IMR-90 (cell line): ENCODE measurements at regions not wholly inside any gene's neighbourhood (a gene's known extent, or its start where the extent isn't known, plus 50 kb on each side); places are given as distances from the start of the nearest gene placed in this dataset.

Experiments
- ATAC-seq: fragments of 200-7000 bp; cut with Tn5 transposase; 2 replicates; pipeline ENCODE4 v1.9.1; 2020; ENCODE audit warnings: low read depth, mild to moderate bottlenecking, moderate library complexity
- BruUV-seq: library from RNA; stranded (reverse); fragments of 400-500 nt; replicated peaks from 2 replicates; lab custom pipeline; 2021; lab: Mats Ljungman, UMichigan
- CTCF ChIA-PET: fragments of 300-600 bp; formaldehyde crosslinking; extraction: SDS; loops from one replicate; lab custom pipeline; 2021; ENCODE audit warnings: antibody characterized with exemption; lab: Yijun Ruan, JAX
- POLR2A ChIA-PET: fragments of 300-600 bp; sonication (Branson Sonifier 250); formaldehyde crosslinking; loops from one replicate; lab custom pipeline; 2022; ENCODE audit warnings: antibody characterized with exemption; ENCODE audit not compliant: unreplicated experiment; lab: Charles Lee
- DNase-seq: peaks from one replicate; pipeline ENCODE4 v3.0.0; 2013
- H2AFZ ChIP-seq: replicated peaks from 2 replicates; pipeline ENCODE3; 2013; ENCODE audit warnings: low read length, mild to moderate bottlenecking; ENCODE audit not compliant: poor library complexity
- H2AK5ac ChIP-seq: 2 replicates; pipeline ENCODE4 v1.6.1; 2013; ENCODE audit warnings: low read depth, low read length, inconsistent platforms
- H2AK9ac ChIP-seq: replicated peaks from 2 replicates; pipeline ENCODE3; 2013; ENCODE audit warnings: mild to moderate bottlenecking, low read depth, low read length, moderate library complexity; ENCODE audit not compliant: poor library complexity
- H2BK120ac ChIP-seq: 2 replicates; pipeline ENCODE4 v1.6.1; 2013; ENCODE audit warnings: low read depth, low read length, inconsistent platforms
- H2BK15ac ChIP-seq: 3 replicates; pipeline ENCODE4 v1.6.1; 2013; ENCODE audit warnings: low read depth, low read length, inconsistent platforms
- H2BK20ac ChIP-seq: 2 replicates; pipeline ENCODE4 v1.6.1; 2013; ENCODE audit warnings: low read depth, mild to moderate bottlenecking, inconsistent platforms, low read length, moderate library complexity
- H2BK5ac ChIP-seq: 2 replicates; pipeline ENCODE4 v1.6.1; 2013; ENCODE audit warnings: mild to moderate bottlenecking, low read depth, low read length, inconsistent platforms; ENCODE audit not compliant: poor library complexity, severe bottlenecking
- H3K14ac ChIP-seq: replicated peaks from 2 replicates; pipeline ENCODE4 v1.6.1; 2013; ENCODE audit warnings: low read depth, low read length, inconsistent platforms
- H3K18ac ChIP-seq: 2 replicates; pipeline ENCODE4 v1.6.1; 2013; ENCODE audit warnings: low read depth, low read length, control low read depth
- H3K23ac ChIP-seq: 2 replicates; pipeline ENCODE4 v1.6.1; 2013; ENCODE audit warnings: low read depth, low read length, inconsistent platforms
- H3K27ac ChIP-seq: 2 replicates; pipeline ENCODE4 v1.5.1; 2013; ENCODE audit warnings: mild to moderate bottlenecking, control low read depth, low read length; ENCODE audit not compliant: insufficient read depth
- H3K27me3 ChIP-seq: 2 replicates; pipeline ENCODE4 v1.6.1; 2013; ENCODE audit warnings: low read length; ENCODE audit not compliant: control insufficient read depth, insufficient read depth
- H3K36me3 ChIP-seq: 2 replicates; pipeline ENCODE4 v1.6.1; 2013; ENCODE audit warnings: low read length, mixed read lengths; ENCODE audit not compliant: control insufficient read depth, insufficient read depth
- H3K4ac ChIP-seq: 2 replicates; pipeline ENCODE4 v1.6.1; 2013; ENCODE audit warnings: low read depth, low read length, inconsistent platforms
- H3K4me1 ChIP-seq: 2 replicates; pipeline ENCODE4 v1.6.1; 2013; ENCODE audit warnings: low read length, mixed read lengths; ENCODE audit not compliant: control insufficient read depth, insufficient read depth
- H3K4me2 ChIP-seq: 2 replicates; pipeline ENCODE4 v1.6.1; 2013; ENCODE audit warnings: low read depth, mild to moderate bottlenecking, control low read depth, low read length, moderate library complexity
- H3K4me3 ChIP-seq: 2 replicates; pipeline ENCODE4 v1.5.1; 2013; ENCODE audit warnings: low read depth, mild to moderate bottlenecking, control low read depth, low read length, moderate library complexity; ENCODE audit not compliant: insufficient read depth
- H3K56ac ChIP-seq: 2 replicates; pipeline ENCODE4 v1.6.1; 2013; ENCODE audit warnings: low read length, inconsistent platforms; ENCODE audit not compliant: insufficient read depth; ENCODE audit errors: extremely low read depth
- H3K79me1 ChIP-seq, 2 experiments: 2 replicates each; pipeline ENCODE4 v1.6.1; 2013; ENCODE audit warnings: low read length in 2 of 2, inconsistent platforms in 1 of 2, low read depth in 1 of 2
- H3K9ac ChIP-seq: 2 replicates; pipeline ENCODE4 v1.6.1; 2013; ENCODE audit warnings: low read depth, low read length, control low read depth
- H3K9me1 ChIP-seq: 2 replicates; pipeline ENCODE4 v1.6.1; 2013; ENCODE audit warnings: low read length, inconsistent platforms; ENCODE audit not compliant: insufficient read depth
- H3K9me3 ChIP-seq: 2 replicates; pipeline ENCODE4 v1.6.1; 2013; ENCODE audit warnings: low read length; ENCODE audit not compliant: control insufficient read depth, insufficient read depth
- H4K20me1 ChIP-seq: 2 replicates; pipeline ENCODE4 v1.6.1; 2013; ENCODE audit warnings: low read length, inconsistent platforms; ENCODE audit not compliant: insufficient read depth
- H4K5ac ChIP-seq: 2 replicates; pipeline ENCODE4 v1.6.1; 2013; ENCODE audit warnings: mild to moderate bottlenecking, low read depth, low read length, control low read depth
- H4K8ac ChIP-seq, 2 experiments: 2 replicates each; pipeline ENCODE4 v1.6.1; 2013; ENCODE audit warnings: low read depth in 2 of 2, low read length in 2 of 2, control low read depth in 1 of 2, inconsistent platforms in 1 of 2
- H4K91ac ChIP-seq: 2 replicates; pipeline ENCODE4 v1.6.1; 2013; ENCODE audit warnings: low read depth, low read length, inconsistent platforms; ENCODE audit not compliant: insufficient read depth
- BHLHE40 ChIP-seq: fragments of 150-350 bp; IDR thresholded peaks from 2 replicates; pipeline ENCODE4 v1.6.1; 2016; ENCODE audit warnings: mild to moderate bottlenecking, low read depth, low read length
- CEBPB ChIP-seq: IDR thresholded peaks from 2 replicates; pipeline ENCODE4 v1.6.1; 2012; ENCODE audit warnings: low read depth, low read length, improper control_type of control experiment
- CHD1 ChIP-seq: IDR thresholded peaks from 2 replicates; pipeline ENCODE4 v1.6.1; 2012; ENCODE audit warnings: low read depth, low read length, improper control_type of control experiment
- CTCF ChIP-seq: conservative IDR thresholded peaks from 2 replicates; pipeline ENCODE4 v1.5.1; 2012; ENCODE audit warnings: mild to moderate bottlenecking, low read depth, low read length, improper control_type of control experiment
- FOS ChIP-seq: fragments of 150-350 bp; IDR thresholded peaks from 2 replicates; pipeline ENCODE4 v1.6.1; 2016; ENCODE audit warnings: low read depth, low read length
- MAFK ChIP-seq: IDR thresholded peaks from 2 replicates; pipeline ENCODE4 v1.6.1; 2012; ENCODE audit warnings: low read depth, low read length, improper control_type of control experiment
- MAZ ChIP-seq: IDR thresholded peaks from 2 replicates; pipeline ENCODE4 v1.6.1; 2012; ENCODE audit warnings: low read depth, mild to moderate bottlenecking, low read length, improper control_type of control experiment, moderate library complexity, borderline replicate concordance
- MXI1 ChIP-seq: IDR thresholded peaks from 2 replicates; pipeline ENCODE4 v1.6.1; 2012; ENCODE audit warnings: low read depth, mild to moderate bottlenecking, low read length, moderate library complexity, borderline replicate concordance
- NFE2L2 ChIP-seq: fragments of 150-350 bp; IDR thresholded peaks from 2 replicates; pipeline ENCODE4 v1.6.1; 2016; ENCODE audit warnings: low read depth, mild to moderate bottlenecking, low read length
- POLR2A ChIP-seq: IDR thresholded peaks from 2 replicates; pipeline ENCODE4 v1.6.1; 2012; ENCODE audit warnings: mild to moderate bottlenecking, low read depth, low read length
- RAD21 ChIP-seq: IDR thresholded peaks from 2 replicates; pipeline ENCODE4 v1.6.1; 2012; ENCODE audit warnings: low read length, improper control_type of control experiment
- RCOR1 ChIP-seq: IDR thresholded peaks from 2 replicates; pipeline ENCODE4 v1.6.1; 2012; ENCODE audit warnings: mild to moderate bottlenecking, low read length, improper control_type of control experiment; ENCODE audit not compliant: insufficient replicate concordance
- RFX5 ChIP-seq: IDR thresholded peaks from 2 replicates; pipeline ENCODE4 v1.8.0; 2012; ENCODE audit warnings: low read depth, mild to moderate bottlenecking, low read length, moderate library complexity
- SMC3 ChIP-seq: fragments of 150-350 bp; IDR thresholded peaks from 2 replicates; pipeline ENCODE4 v1.6.1; 2016; ENCODE audit warnings: low read depth, mild to moderate bottlenecking, antibody characterized with exemption, low read length, moderate library complexity
- WGBS, 2 experiments: methylation state at CpG; one replicate each; pipeline versions ENCODE4 v1.1.5 to v1.1.7; 2013; ENCODE audit warnings: missing lambda C conversion rate in 2 of 2; ENCODE audit not compliant: insufficient read length in 1 of 2; ENCODE audit errors: extremely low coverage in 2 of 2; 5-methylcytosine and 5-hydroxymethylcytosine counted together
- dilution Hi-C: fragments of 300-500 bp; cut with HindIII; formaldehyde crosslinking; loops from one replicate; pipeline ENCODE4 v1.14.3; 2018; ENCODE audit warnings: low sequenced_read_pairs; ENCODE audit not compliant: unreplicated experiment
- in situ Hi-C: fragments of 300-500 bp; cut with MboI; formaldehyde crosslinking; loops from 3 replicates; pipeline ENCODE4 v1.14.3; 2019; ENCODE audit warnings: low sequenced_read_pairs, inconsistent platforms, mixed read lengths
- intact Hi-C: fragments of 100-400 bp; cut with micrococcal nuclease; formaldehyde crosslinking; loops from 2 replicates; pipeline ENCODE4 v1.10.0; 2022
- TF ChIP-seq, protein P1 (sequence below): fragments of 150-350 bp; IDR thresholded peaks from 2 replicates; pipeline ENCODE4 v1.6.1; 2016; ENCODE audit warnings: low read depth, mild to moderate bottlenecking, low read length, moderate library complexity, borderline replicate concordance
- TF ChIP-seq, protein P2 (sequence below): fragments of 150-350 bp; IDR thresholded peaks from 2 replicates; pipeline ENCODE4 v1.6.1; 2017; ENCODE audit warnings: mild to moderate bottlenecking, antibody characterized with exemption, low read length, low read depth

GRCh38 chr1:69497441-69498221, 70.1 kb upstream of the LRRC7 start:
- Histone ChIP-seq H2BK15ac (no peak overlapping the region), H2BK120ac (no peak overlapping the region), H3K27me3 (no peaks in the 10 kb centered on the region), H3K23ac (no peak overlapping the region), H2BK5ac (no peak overlapping the region), H3K4me3 (no peak overlapping the region), H3K79me1 (no peaks in the 10 kb centered on the region), H3K9me1 (no peaks in the 10 kb centered on the region), H2AK5ac (no peak overlapping the region), H3K56ac (no peak overlapping the region), H2BK20ac (no peak overlapping the region), H3K36me3 (no peaks in the 10 kb centered on the region), H3K9me3 (no peaks in the 10 kb centered on the region), H4K5ac (no peak overlapping the region), H3K14ac (no peak overlapping the region), H2AFZ (no peak overlapping the region), H3K4me1 (no peaks in the 10 kb centered on the region), H3K4me2 (no peak overlapping the region), H4K8ac (no peak overlapping the region), H3K18ac (no peak overlapping the region), H2AK9ac (no peak overlapping the region), H4K20me1 (no peaks in the 10 kb centered on the region), H3K4ac (no peak overlapping the region), H3K9ac (no peak overlapping the region), H4K91ac (no peak overlapping the region), H3K27ac (no peak overlapping the region)
- WGBS, 2 experiments, result 80% methylated on average over 1 of the region's 4 CpGs; no CpG with 5 or more reads in 1 of the 2 experiments
- no peak for DNase-seq
- no TSS peak for BruUV-seq
- no peak for ATAC-seq
- ChIA-PET POLR2A (no interaction called here), CTCF (no interaction called here)
- in situ Hi-C loops, result no loop called here
- intact Hi-C loops, result no loop called here
- dilution Hi-C loops, result no loop called here
- TF ChIP-seq, protein P1, sequence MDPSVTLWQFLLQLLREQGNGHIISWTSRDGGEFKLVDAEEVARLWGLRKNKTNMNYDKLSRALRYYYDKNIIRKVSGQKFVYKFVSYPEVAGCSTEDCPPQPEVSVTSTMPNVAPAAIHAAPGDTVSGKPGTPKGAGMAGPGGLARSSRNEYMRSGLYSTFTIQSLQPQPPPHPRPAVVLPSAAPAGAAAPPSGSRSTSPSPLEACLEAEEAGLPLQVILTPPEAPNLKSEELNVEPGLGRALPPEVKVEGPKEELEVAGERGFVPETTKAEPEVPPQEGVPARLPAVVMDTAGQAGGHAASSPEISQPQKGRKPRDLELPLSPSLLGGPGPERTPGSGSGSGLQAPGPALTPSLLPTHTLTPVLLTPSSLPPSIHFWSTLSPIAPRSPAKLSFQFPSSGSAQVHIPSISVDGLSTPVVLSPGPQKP, result no peak
- TF ChIP-seq, protein P2, sequence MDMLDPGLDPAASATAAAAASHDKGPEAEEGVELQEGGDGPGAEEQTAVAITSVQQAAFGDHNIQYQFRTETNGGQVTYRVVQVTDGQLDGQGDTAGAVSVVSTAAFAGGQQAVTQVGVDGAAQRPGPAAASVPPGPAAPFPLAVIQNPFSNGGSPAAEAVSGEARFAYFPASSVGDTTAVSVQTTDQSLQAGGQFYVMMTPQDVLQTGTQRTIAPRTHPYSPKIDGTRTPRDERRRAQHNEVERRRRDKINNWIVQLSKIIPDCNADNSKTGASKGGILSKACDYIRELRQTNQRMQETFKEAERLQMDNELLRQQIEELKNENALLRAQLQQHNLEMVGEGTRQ, result no peak
- TF ChIP-seq NFE2L2 (no peak), FOS (no peak), CEBPB (no peak), CHD1 (no peak), RAD21 (no peak), RCOR1 (no peak), MAZ (no peak), RFX5 (no peak), POLR2A (no peak), MXI1 (no peak), BHLHE40 (no peak), SMC3 (no peak), CTCF (no peak), MAFK (no peak)
